ENCODE measurements at regions not wholly inside any gene's neighbourhood (a gene's known extent, or its start where the extent isn't known, plus 50 kb on each side); places are given as distances from the start of the nearest gene placed in this dataset.

DNA sequence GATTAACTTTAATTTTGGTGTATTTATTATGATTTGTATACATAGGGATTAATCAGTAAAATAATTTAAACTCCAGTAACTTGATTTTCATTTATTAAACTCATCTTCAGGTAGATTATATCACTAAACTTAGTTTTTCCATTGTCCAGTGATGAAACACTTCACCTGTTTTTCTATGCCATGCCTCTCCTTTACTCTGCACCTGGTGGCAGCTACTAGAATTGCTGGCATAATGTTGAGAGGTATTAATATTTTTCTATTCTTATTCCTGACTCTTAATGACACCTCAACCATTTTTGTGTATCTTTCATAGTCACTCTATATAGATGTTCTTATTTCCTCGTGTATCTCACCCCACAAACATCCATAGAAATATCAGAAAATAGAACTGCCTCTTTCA is 940.3 kb upstream of the CRIM1 start:
- TF ChIP-seq, protein P1, sequence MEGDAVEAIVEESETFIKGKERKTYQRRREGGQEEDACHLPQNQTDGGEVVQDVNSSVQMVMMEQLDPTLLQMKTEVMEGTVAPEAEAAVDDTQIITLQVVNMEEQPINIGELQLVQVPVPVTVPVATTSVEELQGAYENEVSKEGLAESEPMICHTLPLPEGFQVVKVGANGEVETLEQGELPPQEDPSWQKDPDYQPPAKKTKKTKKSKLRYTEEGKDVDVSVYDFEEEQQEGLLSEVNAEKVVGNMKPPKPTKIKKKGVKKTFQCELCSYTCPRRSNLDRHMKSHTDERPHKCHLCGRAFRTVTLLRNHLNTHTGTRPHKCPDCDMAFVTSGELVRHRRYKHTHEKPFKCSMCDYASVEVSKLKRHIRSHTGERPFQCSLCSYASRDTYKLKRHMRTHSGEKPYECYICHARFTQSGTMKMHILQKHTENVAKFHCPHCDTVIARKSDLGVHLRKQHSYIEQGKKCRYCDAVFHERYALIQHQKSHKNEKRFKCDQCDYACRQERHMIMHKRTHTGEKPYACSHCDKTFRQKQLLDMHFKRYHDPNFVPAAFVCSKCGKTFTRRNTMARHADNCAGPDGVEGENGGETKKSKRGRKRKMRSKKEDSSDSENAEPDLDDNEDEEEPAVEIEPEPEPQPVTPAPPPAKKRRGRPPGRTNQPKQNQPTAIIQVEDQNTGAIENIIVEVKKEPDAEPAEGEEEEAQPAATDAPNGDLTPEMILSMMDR (IDR thresholded peaks at IDR 0.05; ENCODE audit: low read depth, low read length) = no peak
- TF ChIP-seq EZH2phosphoT487 (IDR thresholded peaks at IDR 0.05; ENCODE audit: low read depth) = no peak

Data from OCI-LY3 (cell line).